HS-5 (cell line): ENCODE measurements at regions not wholly inside any gene's neighbourhood (a gene's known extent, or its start where the extent isn't known, plus 50 kb on each side); places are given as distances from the start of the nearest gene placed in this dataset.

Experiments used
- DNase-seq: peaks from one replicate; pipeline ENCODE4 v3.0.0-alpha.2; 2012; ENCODE audit warnings: low read depth

DNA sequence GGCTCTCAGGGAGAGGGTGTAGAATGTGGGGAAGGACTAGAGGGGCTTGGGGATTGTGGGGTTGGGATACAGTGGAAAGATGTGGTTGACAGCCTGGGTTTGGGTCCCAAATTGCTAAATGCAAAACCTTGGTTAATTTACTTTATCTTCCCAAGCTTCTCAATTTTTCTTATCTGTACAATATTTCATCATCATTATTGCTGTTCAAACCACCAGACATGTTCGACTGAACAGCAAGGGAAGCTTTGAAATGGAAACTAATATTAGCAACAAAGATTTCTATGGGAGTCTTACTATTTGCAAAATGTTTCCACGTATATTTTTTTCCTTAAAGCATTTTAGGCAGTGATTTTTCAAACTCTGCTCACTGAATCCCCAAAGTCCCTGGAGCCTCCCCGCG is 67.0 kb upstream of the KAZN start:
- DNase-seq: no peak

DNA sequence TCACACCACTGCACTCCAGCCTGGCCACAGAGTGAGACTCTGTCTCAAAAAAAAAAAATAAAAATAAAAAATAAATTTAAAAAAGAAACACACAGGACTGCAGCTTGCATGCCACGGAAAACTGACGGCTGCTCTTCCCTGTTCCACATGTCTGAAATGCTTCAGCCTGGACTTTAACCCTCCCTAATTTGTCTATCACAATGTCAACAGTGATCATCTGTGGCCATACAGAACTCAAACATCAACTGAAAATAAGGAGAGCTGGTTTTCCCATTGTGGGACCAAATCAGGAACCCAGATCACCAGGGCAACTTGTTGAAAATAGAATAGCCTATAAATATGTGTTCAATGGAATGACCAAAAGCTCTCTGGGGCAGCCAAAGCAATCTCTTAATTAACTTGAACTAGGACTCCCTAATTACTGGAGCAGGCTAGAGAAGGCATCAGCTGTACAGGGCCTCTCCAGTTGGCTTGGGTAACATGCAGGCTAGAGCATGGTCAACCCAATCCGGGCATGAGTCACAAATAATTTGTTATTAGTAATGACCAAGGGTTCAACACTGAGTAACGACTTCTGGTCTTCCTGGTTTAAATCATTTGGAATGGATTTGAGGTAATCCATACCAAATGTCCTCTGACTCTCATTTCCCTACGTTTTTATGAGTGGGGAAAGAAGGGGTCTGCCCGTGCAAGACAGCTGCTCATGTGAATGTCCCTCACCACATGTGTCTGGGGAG is 62.7 kb upstream of the KAZN start:
- no peak for DNase-seq

DNA sequence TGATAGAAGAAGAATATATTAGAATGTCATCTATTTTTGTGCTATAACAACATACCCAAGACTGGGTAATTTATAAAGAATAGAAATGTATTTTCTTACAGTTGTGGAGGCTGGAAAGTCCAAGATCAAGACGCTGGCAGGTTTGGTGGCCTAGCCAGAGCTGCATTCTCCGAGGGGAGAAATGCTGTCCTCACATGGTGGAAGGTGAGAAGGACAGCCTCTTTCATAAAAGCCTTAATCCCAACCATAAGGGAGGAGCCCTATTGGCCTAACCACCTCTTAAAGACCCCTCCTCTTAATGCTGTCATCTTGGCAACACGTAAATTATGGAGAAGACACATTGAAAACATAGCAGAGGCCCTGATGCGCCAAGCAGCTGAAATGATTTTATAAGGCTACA is 60.1 kb upstream of the KAZN start:
- no peak for DNase-seq

DNA sequence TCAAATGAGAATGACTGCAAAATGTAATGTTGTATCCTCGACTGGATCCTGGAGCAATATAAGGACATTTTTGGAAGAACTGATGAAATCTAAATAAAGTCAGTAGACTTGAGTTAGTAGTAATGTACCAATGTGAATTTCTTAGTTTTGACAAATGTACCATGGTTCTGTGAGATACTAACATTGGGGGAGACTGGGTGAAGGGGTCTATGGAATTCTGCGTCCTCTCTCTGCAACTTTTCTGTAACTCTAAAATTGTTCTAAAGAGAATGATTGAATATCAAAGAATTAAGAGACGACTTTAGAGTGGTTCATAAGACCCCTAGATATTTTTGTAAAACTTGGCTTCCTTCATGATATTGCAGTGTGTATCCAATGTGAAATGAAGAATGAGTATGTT is 59.2 kb upstream of the KAZN start:
- no peak for DNase-seq

DNA sequence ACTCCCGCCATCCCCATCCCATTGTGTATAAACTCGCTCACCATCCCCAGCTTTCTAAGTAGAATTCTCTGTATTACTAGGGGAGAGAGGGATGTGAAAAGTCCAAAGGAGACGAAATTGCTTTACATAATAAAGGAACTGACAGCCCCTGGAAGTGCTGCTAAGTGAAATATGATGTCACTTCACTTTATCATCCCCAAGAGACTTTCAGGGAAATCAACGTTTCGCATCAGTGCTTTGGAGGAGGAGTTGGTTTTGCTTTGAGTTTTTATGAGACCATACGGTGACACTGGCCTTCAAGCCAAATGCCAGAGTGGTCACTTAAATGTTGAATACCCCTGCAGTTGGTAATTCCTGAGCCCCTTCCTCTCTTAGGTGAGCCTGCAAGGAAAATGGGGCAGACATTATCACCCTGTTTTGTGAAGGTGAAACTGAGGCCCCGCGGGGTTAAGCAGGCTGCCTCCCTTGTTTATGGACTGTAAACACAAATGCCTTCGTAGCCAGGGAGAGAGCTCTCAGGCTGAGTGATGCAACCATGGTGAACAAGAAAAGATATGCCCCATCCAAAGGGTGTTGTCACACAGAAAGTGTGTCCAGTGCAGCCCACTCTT is 58.4 kb upstream of the KAZN start:
- no peak for DNase-seq

DNA sequence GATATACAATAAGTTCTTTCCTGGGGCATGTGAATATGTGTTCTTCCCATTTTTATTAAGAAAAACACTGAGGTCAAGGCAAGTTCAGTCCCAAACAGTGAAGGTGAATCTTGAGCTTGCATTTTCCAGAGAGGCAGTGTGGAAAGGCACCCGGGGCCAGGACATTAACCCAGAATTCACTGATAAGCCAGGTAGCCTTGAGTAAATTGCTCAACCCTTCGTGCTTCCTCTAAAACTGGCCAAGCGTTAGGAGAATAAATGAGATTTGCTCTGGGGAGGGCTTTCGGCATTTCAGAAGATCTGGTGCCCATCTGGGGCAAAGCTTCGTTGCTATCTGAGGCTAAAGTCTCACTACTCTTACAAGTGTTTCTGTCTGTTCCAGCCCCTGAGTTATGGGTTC is 57.1 kb upstream of the KAZN start:
- no peak for DNase-seq

DNA sequence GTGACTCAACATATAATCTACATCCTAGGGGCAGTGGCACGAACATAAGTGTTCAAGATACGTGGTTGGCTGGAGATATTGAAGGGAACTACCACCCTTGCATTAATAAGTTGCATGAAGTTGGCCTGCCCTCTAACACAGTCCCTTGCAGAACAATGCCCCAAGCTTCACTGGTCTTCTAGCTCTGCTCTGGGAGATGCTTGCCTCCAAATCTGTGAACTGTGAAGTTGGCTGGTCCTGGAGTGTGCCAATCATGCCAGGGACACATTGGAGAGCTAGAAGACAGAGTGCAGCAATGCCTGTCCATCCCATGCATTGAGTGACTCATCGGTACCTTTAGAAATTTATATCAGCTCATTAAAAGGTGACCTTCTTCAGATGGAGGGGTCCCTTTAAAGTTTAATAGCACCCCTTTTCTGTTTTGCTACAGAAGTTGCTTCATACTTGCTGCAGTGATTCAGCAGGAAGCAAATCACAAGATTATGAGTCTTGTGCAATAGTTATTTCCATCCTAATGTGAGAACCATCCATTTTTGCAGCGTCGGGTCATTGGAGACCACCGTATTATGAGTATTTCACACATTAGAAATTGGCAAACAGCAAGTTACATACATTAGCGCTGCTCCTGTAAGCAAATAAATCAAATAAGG is 55.2 kb upstream of the KAZN start:
- DNase-seq: no peak

DNA sequence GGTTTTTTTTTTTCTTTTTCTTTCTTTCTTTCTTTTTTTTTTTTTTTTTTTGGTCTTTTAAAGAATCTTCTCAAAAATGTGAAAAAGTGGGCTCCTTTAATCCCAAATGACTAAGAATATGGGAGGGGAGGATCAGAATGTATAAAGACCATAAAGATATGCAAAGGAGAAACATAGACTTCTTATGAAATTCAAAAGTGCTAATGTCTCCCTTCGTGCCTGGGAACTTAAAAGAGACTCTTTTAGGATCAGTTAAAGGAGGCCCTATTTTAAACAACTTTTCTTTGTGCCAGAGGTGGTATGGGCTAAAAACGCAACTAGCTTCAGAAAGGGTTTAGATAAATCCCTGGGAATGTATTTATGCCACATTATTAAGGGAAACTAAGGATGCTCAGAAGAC is 54.2 kb upstream of the KAZN start:
- no peak for DNase-seq

DNA sequence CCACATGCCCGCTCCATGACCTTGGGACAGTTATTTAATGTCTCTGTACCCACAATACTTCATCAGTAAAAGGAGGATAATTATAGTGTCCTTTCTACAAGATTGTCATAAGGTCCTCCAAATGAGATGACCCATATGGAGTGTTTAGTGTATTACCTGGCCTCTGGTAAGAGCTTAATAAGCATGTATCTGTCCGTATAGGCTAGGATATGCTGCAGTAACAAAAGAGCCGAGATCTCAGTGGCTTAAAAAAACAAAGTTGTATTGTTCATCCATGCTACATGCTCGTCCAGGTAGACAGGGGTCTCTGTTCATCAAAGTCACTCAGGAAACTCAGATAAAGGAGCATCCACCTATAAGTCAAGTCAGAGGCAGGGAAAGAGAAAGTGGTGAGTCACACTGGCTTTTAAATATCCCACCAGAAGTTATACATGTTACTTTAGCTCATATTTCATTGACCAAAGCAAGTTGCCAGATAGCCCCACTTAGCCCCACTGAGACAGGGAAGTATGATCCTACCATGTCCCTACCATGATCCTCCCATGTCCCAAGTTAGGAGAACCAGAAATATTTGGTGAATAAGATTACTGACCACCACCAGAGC is 53.0 kb upstream of the KAZN start:
- no peak for DNase-seq

DNA sequence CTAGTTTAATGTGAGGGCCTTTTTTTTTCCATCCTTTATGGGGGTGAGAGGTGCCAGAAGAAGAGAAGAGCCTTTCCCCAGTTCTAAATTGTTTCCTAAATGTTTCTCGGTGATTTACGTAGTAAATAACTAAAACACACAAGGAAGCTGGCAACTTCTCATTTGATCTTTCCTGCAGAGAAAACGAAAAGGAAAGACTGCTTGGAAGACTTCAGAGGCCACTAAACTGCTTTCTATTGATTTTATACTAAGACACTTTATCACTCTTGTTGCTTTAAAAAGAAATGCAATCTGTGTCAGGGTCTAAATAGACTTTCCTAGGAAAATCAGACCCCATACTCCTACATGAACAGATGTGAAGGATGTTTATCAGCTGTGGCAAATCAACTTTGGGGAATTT is 52.1 kb upstream of the KAZN start:
- no peak for DNase-seq
